Fibroblast of peridontal ligament (primary cell): ENCODE measurements at regions not wholly inside any gene's neighbourhood (a gene's known extent, or its start where the extent isn't known, plus 50 kb on each side); places are given as distances from the start of the nearest gene placed in this dataset.
A peak's percentile ranks its signal among the peaks of the same experiment; 100 is the strongest.
"Not testable (repeated sequence)": the region's sequence is repeated elsewhere in the genome, so short reads cannot be mapped to it uniquely, and the experiment has no call there.

Source experiments
- DNase-seq: peaks from one replicate; pipeline ENCODE4 v3.0.0-alpha.2; 2010; ENCODE audit errors: extremely low read depth

DNA sequence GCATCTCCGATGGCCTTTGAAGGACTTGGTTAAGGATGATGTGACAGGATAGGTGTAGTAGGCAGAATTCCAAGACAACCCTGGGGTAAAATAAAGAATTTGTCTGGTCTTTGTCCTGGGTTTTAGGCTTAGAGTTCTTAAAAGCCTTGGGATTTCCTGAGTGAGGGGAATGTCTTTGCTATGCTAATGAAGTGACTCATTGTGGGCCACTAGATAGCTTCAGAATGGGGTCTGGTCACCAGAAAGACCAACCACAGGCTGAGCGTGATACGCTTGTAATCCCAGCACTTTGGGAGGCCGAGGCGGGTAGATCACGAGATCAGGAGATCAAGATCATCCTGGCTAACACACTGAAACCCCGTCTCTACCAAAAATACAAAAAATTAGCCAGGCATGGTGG, 182.8 kb upstream of the TOX3 start:
- no peak for DNase-seq

- no peak for DNase-seq
Observed at GRCh38 chr16:52727849-52728248, 180.9 kb upstream of the TOX3 start.

DNA sequence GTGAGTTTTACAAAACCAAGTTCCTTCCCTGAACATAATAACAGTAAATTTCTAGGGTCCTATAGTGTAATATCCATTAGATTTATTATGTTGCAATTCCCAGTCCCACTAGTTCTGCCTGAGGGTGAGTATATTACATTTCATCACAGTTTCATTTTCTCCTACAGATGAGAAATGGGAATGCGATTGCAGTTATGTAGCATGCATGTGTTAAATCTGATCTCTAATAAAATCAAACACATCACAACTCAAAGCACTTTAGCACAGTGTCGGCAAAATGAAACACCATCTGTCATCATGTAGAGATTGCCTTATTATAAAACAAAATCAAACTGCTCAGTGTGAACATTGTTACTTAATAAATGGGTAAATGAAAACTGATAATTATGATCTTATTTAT, 180.5 kb upstream of the TOX3 start:
- DNase-seq = no peak

DNA sequence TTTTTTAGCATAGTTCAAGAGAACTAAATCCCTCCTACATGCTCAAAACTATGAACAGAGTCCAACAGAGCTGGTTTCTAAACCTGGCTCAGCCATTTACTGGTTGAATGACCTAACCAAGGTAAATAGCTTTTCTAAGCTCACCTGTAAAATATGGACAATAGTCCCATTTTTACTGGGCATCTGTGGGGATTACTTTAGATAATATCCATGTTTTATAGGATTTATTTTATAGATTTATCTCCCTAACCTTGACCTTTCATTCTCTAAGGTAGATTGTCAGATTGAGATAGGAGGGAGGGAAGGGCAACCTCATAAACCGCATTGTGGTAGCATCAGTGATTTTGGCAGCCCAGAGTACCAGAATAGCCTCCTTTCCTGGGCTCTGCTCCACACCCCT, 178.5 kb upstream of the TOX3 start:
- DNase-seq = no peak

DNA sequence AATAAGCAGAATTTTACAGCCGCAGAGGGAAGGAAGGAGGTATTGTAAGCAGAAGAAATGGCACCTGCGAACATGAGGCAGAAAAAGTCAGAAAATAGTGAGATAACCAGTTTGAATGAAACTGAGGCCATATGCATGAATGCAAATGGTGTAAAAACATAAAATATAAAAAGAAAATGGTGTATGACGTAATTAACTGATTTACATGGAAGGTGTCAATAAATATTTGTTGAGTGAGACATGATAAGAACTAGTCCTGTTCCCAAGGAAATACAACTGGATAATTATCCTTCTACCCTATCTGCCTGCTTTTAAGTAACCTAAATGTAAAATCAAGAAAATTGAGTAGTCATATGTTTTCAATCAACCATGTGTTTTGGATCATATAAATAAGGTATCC, 178.1 kb upstream of the TOX3 start:
- DNase-seq = peak; percentile 0

GRCh38 chr16:52721331-52721730, 174.4 kb upstream of the TOX3 start:
- DNase-seq = no peak

DNA sequence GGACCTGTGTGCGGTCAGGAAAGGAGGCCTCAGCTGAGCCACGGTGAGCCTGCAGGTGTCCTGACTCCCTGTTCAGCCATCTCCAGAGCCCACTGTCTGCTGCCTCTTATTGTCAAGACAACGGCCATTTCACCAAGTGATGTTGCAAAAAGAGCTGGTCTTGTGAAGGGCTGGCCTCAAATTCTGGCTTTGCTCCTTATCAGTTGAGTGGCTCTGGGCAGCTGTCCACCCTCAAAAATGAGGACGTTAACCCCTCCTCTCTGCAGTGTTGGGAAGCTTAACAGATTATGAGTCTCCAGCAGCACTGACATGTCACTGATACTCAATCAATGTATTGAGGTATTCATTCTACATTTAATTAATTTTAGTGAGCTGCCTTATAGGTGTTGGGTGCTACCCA, 171.1 kb upstream of the TOX3 start:
- no peak for DNase-seq

DNA sequence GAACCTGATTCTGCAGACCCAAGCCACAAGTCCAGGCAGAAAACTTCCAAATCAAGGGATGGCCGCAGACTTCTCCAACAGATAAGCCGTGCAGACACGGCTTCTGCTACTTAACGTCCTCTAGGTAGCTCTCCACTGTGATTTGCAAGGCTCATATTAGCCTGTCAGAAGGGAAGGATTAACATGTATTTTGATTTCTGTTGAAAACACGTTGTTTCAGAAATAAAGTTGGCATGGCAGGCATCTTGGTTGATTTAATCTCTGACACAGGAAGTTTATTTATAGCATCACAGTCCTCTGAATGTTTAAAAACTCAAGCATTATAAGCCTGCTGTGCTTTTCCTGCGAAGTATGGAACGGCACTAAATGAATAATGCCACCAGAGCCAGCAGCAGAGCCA, 166.8 kb upstream of the TOX3 start:
- DNase-seq = no peak

- no peak for DNase-seq
Observed at GRCh38 chr16:52709306-52709705, 162.4 kb upstream of the TOX3 start.

DNA sequence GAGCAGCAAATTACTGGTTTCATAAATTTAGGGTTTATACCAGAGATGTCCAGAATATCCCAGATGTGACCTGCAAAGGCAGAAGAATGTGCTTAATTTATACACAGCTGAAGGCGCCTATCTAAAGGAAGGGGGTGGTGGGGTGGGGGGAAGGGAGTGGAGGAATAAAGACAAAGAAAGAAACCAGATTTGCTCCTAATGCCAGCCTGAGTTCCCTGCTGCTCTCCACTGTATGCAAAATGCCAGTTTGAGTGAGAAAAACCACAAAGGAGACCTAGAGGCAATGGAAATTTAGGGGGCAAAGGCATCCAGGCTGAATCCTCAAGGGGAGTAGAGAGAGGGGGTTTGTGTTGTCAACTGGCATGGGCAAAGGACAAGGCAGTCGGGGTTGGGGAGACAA, 161.5 kb upstream of the TOX3 start:
- no peak for DNase-seq

DNA sequence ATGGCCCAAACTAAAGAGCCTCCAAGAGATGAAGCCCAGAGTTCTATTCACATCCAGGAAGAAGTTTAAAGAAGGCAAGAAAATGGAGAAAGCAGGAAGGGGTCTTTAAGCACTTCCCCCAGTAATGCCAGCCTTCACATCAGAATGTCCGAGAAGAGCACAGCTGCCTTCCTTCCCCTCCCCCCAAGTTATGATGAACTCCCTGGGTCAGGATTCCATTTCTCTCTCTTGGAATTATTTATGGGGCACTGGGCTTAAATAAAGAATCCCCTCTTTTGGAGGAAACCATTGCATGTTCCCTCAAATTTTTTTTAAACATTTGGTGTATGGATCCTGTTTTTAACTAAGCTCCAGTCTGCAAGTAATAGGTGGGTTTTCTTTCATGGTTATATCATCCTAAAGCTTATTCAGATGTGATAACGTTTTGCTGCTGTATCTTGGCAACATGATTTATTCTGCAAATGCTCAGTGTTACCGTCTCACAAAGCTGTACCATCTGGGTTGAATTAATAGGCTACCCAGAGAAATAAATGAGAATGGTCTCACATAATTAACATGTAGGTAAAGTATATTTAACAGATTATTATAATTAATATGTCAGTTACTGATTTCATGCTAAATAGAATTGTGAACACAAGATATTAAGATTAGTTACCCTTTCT, 160.9 kb upstream of the TOX3 start:
- DNase-seq = no peak

DNA sequence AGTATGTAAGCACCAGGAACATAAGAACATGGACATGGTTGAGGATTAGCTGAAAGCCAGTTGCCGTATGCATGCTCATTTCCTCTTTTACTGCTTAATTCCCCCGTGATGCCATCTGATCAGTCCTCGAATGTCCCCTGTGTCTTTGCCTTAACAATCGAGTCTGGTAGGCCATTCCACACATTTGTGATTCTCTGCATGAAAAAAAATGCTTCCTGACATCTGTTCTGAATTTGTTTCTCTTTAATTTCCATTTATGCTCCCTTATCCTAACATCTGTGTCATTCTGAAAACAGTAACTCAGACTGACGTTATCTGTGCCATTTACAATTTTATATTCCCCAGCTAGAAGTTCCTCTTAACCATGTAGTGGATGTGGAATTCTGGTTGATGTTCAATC, 158.2 kb upstream of the TOX3 start:
- DNase-seq = no peak

GRCh38 chr16:52697971-52698370, 151.0 kb upstream of the TOX3 start:
- DNase-seq = no peak

GRCh38 chr16:52696126-52696525, 149.2 kb upstream of the TOX3 start:
- no peak for DNase-seq

- DNase-seq = no peak
Observed at GRCh38 chr16:52690468-52690867, 143.5 kb upstream of the TOX3 start.

DNA sequence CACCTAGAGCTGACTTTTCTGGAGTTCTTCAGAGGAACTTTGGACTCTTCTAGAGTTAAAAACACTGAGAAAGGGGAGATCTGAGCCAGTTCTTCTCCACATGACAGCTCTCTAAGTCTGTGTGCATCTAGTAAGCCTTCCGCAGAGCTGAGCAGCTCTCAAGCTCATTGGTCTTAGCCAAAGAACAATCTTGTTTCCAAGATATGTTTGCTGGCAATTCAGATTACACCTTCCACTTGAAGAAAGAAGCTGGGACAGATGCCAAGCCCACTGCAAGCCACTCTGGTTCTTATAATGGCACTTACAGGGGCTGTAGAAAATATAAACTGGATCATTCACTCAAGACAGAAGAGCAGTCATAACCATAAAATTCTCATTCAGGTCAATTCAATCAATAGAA, 134.1 kb upstream of the TOX3 start:
- DNase-seq = no peak

DNA sequence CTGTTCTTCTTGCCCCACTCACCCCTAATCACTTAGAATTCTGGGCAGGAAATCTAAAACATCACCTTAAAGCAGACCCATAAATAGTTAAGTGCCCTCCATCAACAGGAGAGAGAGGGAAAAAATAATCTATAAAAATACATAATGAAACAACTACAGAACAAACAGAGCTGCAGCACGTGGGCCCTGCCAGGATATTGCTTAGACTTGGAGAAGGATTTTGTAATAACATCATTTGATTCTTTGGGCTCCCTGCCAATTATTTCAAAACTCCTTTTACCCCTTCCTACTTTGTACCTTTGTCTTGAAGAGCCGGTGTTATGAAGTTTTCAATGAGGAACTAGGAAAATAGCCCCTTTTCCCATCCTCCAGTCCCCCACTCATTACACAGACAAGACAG, 130.6 kb upstream of the TOX3 start:
- DNase-seq = no peak

DNA sequence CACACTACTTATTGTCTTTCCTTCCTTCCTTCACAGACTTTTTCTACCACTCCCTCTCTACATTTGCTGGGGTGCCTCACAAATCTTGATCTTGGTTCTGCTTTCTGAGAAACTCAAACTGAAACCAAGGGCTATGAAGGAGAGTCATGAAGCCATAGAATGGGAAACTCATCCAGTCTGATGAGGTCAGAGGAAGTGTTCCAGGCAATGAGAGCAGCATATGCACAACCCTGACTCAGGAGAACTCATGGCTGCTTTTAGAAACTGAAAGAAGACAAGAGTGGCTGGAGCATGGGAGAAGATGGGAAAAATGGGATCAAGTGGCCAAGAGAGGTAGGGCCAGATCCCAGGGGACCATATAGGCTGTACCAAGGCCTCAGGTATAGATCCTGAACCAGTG, 130.0 kb upstream of the TOX3 start:
- DNase-seq = no peak

DNA sequence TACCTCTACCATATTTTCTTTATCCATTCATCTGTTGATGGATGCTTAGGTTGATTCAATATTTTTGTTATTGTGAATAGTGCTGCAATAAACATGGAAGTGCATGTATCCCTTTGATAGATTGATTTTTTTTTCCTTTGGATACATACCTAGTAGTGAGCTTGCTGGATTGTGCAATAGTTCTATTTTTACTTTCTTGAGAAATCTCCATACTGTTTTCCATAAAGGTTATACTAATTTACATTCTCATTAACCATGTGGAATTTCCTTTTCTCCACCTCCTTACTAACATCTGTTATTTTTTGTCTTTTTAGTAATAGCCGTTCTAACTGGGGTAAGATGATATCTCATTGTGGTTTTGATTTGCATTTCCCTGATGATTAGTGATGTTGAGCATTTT, 124.6 kb upstream of the TOX3 start:
- DNase-seq = no peak

DNA sequence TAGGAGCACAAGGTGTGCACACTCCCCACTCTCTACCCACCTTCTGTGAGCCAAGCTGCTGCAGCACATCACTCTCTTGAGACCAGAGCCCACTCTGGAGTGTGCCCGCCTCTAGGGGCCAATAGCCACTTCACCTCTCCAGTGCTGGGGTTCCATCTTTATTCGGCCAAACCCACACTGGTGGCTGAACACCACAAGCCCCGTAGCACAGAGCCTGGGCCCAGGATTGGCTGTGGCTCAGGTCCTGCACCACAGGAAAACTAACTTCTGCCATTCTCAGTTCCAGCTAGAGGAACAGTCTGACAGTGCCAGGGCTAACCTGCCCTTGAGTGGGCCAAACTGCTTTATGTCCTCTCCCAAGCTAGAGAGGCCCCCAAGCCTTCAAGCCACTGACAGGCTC, 111.0 kb upstream of the TOX3 start:
- no peak for DNase-seq

DNA sequence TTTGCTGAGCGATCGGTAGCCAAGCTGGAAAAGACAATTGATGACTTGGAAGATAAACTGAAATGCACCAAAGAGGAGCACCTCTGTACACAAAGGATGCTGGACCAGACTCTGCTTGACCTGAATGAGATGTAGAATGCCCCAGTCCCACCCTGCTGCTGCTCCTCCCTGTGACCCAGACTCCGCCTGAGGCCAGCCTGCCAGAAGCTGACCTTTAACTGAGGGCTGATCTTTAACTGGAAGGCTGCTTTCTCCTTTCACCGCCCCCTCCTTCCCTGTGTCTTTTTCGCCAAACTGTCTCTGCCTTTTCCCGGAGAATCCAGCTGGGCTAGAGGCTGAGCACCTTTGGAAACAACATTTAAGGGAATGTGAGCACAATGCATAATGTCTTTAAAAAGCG, 109.0 kb upstream of the TOX3 start:
- not testable (repeated sequence) for DNase-seq

- DNase-seq = not testable (repeated sequence)
Observed at GRCh38 chr16:52655156-52655555, 108.2 kb upstream of the TOX3 start.

- DNase-seq = no peak
Observed at GRCh38 chr16:52652033-52652432, 105.1 kb upstream of the TOX3 start.

- DNase-seq = no peak
Observed at GRCh38 chr16:52650789-52651188, 103.8 kb upstream of the TOX3 start.

DNA sequence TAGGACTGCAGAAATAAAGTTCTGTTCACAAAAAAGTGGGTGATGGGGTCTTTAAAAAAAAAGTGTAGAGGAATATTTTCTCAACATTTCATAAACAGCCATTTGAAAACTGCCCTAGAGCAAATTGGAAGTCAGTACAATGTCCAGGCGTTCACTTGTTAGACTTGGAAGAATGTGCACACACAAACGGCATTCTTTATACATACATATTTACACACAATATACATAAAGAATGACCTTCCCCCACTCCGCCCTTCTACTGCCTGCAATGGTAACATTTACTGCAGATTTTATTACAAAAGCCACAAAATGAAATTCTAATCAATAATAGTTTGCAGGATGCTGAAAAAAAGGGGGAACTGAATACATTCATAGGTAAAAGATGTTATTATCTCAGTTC, 103.4 kb upstream of the TOX3 start:
- no peak for DNase-seq
